Prostate gland (tissue), 2 donors: ENCODE measurements at regions not wholly inside any gene's neighbourhood (a gene's known extent, or its start where the extent isn't known, plus 50 kb on each side); places are given as distances from the start of the nearest gene placed in this dataset.
A peak's percentile ranks its signal among the peaks of the same experiment; 100 is the strongest.

Experiments
- DNase-seq: peaks from one replicate; pipeline ENCODE4 v3.0.0-alpha.2; 2019; ENCODE audit warnings: low spot score
- H3K27ac ChIP-seq, 2 donors: fragments of 200-600 bp; sonication (generic); 2 replicates each; pipeline ENCODE4 v1.5.1; 2017 to 2019
- H3K27me3 ChIP-seq: fragments of 200-600 bp; sonication (generic); replicated peaks from 2 replicates; pipeline ENCODE4 v1.5.1; 2019; ENCODE audit not compliant: insufficient read depth
- H3K36me3 ChIP-seq, 2 donors: fragments of 200-600 bp; sonication (generic); 1 replicate in 1 of 2; 2 replicates in 1 of 2; pipeline versions ENCODE4 v1.5.1 to v1.8.1; 2017 to 2019
- H3K4me1 ChIP-seq: fragments of 200-600 bp; sonication (generic); replicated peaks from 2 replicates; pipeline ENCODE4 v1.5.1; 2019
- H3K4me3 ChIP-seq, 2 donors: fragments of 200-600 bp; sonication (generic); 2 replicates each; pipeline ENCODE4 v1.5.1; 2017 to 2019
- H3K9me3 ChIP-seq: fragments of 200-600 bp; sonication (generic); 2 replicates; pipeline ENCODE4 v1.5.1; 2017
- CTCF ChIP-seq, 4 experiments: fragments of 200-600 bp in 2 of 4; fragments of 450-650 bp in 2 of 4; sonication (generic) in 2 of 4; IDR thresholded peaks; 1 replicate in 3 of 4; 2 replicates in 1 of 4; pipeline ENCODE4 v1.5.1; 2016 to 2019; ENCODE audit warnings: antibody characterized with exemption in 4 of 4, mild to moderate bottlenecking in 2 of 4, moderate library complexity in 2 of 4
- POLR2A ChIP-seq: fragments of 450-650 bp; IDR thresholded peaks from one replicate; pipeline ENCODE4 v1.6.1; 2016; ENCODE audit warnings: antibody characterized with exemption, mild to moderate bottlenecking
- POLR2AphosphoS5 ChIP-seq: sonication (generic); formaldehyde crosslinking; IDR thresholded peaks from one replicate; pipeline ENCODE4 v1.6.1; 2017; ENCODE audit warnings: antibody characterized with exemption
- WGBS: methylation state at CpG from one replicate; pipeline ENCODE4 v1.1.5; 2018; 5-methylcytosine and 5-hydroxymethylcytosine counted together
- intact Hi-C: fragments of 100-400 bp; cut with DNase I; formaldehyde crosslinking; loops from one replicate; pipeline ENCODE4 v1.14.2; 2022

GRCh38 chr9:121569266-121569648 lies 69.6 kb upstream of the GGTA1 start:
- Histone ChIP-seq H3K27ac (peak overlapping the region in 1 of 2 donors; percentile 23), H3K4me1 (no peaks in the 10 kb centered on the region), H3K4me3 (no peak overlapping the region), H3K27me3 (no peaks in the 10 kb centered on the region), H3K36me3 (no peaks in the 10 kb centered on the region), H3K9me3 (no peaks in the 10 kb centered on the region)
- DNase-seq = no peak
- intact Hi-C loops = no loop called here
- no peak for TF ChIP-seq POLR2AphosphoS5
- no peak for TF ChIP-seq POLR2A
- no peak for TF ChIP-seq CTCF (IDR thresholded peaks at IDR 0.05)
- WGBS = 65% methylated on average over 3 of the region's 3 CpGs

GRCh38 chr9:121572581-121572980 lies 72.9 kb upstream of the GGTA1 start:
- Histone ChIP-seq H3K9me3 (no peaks in the 10 kb centered on the region), H3K27ac (no peak overlapping the region), H3K36me3 (no peaks in the 10 kb centered on the region), H3K4me3 (no peak overlapping the region), H3K4me1 (no peaks in the 10 kb centered on the region), H3K27me3 (no peaks in the 10 kb centered on the region)
- DNase-seq = no peak
- no peak for TF ChIP-seq POLR2A
- no peak for TF ChIP-seq POLR2AphosphoS5
- no peak for TF ChIP-seq CTCF (IDR thresholded peaks at IDR 0.05)
- intact Hi-C loops = no loop called here
- 70% methylated on average over 6 of the region's 7 CpGs for WGBS

GRCh38 chr9:121573717-121574485 lies 74.3 kb upstream of the GGTA1 start:
- no peak overlapping the region for H3K27ac ChIP-seq
- 86% methylated on average over 10 of the region's 10 CpGs for whole genome bisulfite sequencing
- DNase-seq = no peak
- no peaks in the 10 kb centered on the region for H3K36me3 ChIP-seq
- no peak for TF ChIP-seq CTCF (IDR thresholded peaks at IDR 0.05)
- no peak for TF ChIP-seq POLR2A
- TF ChIP-seq POLR2AphosphoS5 = no peak
- H3K9me3 ChIP-seq = no peaks in the 10 kb centered on the region
- intact Hi-C loops = no loop called here
- no peaks in the 10 kb centered on the region for H3K4me1 ChIP-seq
- no peak overlapping the region for H3K4me3 ChIP-seq
- no peaks in the 10 kb centered on the region for H3K27me3 ChIP-seq

- Histone ChIP-seq H3K36me3 (no peaks in the 10 kb centered on the region), H3K4me3 (no peak overlapping the region), H3K27ac (no peak overlapping the region), H3K27me3 (no peaks in the 10 kb centered on the region), H3K9me3 (no peaks in the 10 kb centered on the region), H3K4me1 (no peaks in the 10 kb centered on the region)
- intact Hi-C loops = no loop called here
- TF ChIP-seq CTCF (IDR thresholded peaks at IDR 0.05) = no peak
- no peak for TF ChIP-seq POLR2A
- no peak for TF ChIP-seq POLR2AphosphoS5
- no peak for DNase-seq
- 82% methylated on average over 18 of the region's 18 CpGs for WGBS
Observed at GRCh38 chr9:121574774-121575519, 75.3 kb upstream of the GGTA1 start.
